ENCODE measurements at regions not wholly inside any gene's neighbourhood (a gene's known extent, or its start where the extent isn't known, plus 50 kb on each side); places are given as distances from the start of the nearest gene placed in this dataset.

DNA sequence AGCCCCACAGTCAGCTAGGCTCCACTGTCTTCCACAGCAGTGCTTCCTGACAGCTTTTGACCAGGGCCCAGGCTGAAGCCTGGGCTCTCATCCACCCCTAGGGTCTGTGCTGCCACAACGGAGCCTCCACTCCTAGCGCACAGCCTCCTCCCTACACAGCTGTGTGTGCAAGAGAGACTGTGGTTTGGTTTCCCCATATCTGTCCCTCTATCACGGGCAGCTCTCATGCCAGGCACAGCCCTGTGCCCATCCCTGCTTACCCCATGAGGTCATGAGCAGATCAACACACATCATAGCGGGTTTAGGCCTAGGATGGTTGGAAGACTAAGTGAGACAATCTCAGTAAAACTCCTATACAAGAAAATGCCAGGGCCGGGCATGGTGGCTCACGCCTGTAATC lies 61.7 kb upstream of the PLXNA4 start:
- Histone ChIP-seq H3K4me3 (ENCODE audit: low read depth in 2 of 2, low read length in 1 of 2) (no peak overlapping the region), H4K20me1 (ENCODE audit: insufficient read depth) (no peaks in the 10 kb centered on the region), H3K27ac (ENCODE audit: low read depth in 2 of 2, low read length in 1 of 2) (no peak overlapping the region), H3K4me1 (ENCODE audit: control insufficient read depth in 1 of 2, insufficient read depth in 2 of 2, low read depth in 1 of 2, low read length in 1 of 2) (peaks cover 0 to 2% of the 10 kb centered on the region in 2 experiments; a peak in 1 of 4 replicates), H3K79me2 (ENCODE audit: insufficient read depth) (no peaks in the 10 kb centered on the region), H3F3A (replicated peaks; ENCODE audit: insufficient read depth) (no peaks in the 10 kb centered on the region), H3K4me2 (no peak overlapping the region), H2AFZ (ENCODE audit: low read depth) (no peak overlapping the region), H3K9ac (no peak overlapping the region), H3K9me2 (no peaks in the 10 kb centered on the region), H3K27me3 (ENCODE audit: insufficient read depth) (no peaks in the 10 kb centered on the region; the same call in 1 of the 2 replicates), H3K36me3 (replicated peaks in 1 of 2; ENCODE audit: control insufficient read depth in 1 of 2, insufficient read depth in 2 of 2, low read length in 1 of 2) (no peaks in the 10 kb centered on the region), H3K9me3 (no peaks in the 10 kb centered on the region)
- DNase-seq: no peak
- whole genome bisulfite sequencing (ENCODE audit: low lambda C conversion rate): 74% methylated on average over 6 of the region's 6 CpGs
- ChIA-PET CTCF (interaction anchor here (1.0 to 1.5 kb wide), 5 partner anchors 12 to 57 kb away, joined by 3 to 5 read pairs (median 3); no protein-coding TSS in a partner anchor), POLR2A (no interaction called here)
- TF ChIP-seq MAX (IDR thresholded peaks at IDR 0.05; ENCODE audit: low read depth) (no peak), EZH2phosphoT487 (IDR thresholded peaks at IDR 0.05; ENCODE audit: borderline replicate concordance, low read depth) (no peak), NRF1 (IDR thresholded peaks at IDR 0.05; ENCODE audit: low read depth, low read length) (no peak), RXRA (IDR thresholded peaks at IDR 0.05; ENCODE audit: borderline replicate concordance, low read depth) (no peak), RAD21 (IDR thresholded peaks at IDR 0.05; ENCODE audit: low read length) (no peak), CHD2 (IDR thresholded peaks at IDR 0.05; ENCODE audit: low read length, partially characterized antibody) (no peak), YY1 (IDR thresholded peaks at IDR 0.05; ENCODE audit: low read depth) (no peak), RFX5 (IDR thresholded peaks at IDR 0.05; ENCODE audit: low read length) (no peak), GABPA (IDR thresholded peaks at IDR 0.05; ENCODE audit: low read depth) (no peak), MEF2A (IDR thresholded peaks at IDR 0.05; ENCODE audit: borderline replicate concordance, low read depth) (no peak), SMC3 (IDR thresholded peaks at IDR 0.05; ENCODE audit: low read depth, low read length) (no peak), POLR2AphosphoS5 (IDR thresholded peaks at IDR 0.05; ENCODE audit: low read depth, low read length) (no peak), FOSL2 (IDR thresholded peaks at IDR 0.05; ENCODE audit: borderline replicate concordance, low read depth) (no peak), EP300 (IDR thresholded peaks at IDR 0.05; ENCODE audit: borderline replicate concordance in 1 of 2, low read depth in 1 of 2, low read length in 1 of 2) (no peak), ZBTB33 (IDR thresholded peaks at IDR 0.05; ENCODE audit: borderline replicate concordance, low read depth) (no peak)
- TF ChIP-seq, protein P1, sequence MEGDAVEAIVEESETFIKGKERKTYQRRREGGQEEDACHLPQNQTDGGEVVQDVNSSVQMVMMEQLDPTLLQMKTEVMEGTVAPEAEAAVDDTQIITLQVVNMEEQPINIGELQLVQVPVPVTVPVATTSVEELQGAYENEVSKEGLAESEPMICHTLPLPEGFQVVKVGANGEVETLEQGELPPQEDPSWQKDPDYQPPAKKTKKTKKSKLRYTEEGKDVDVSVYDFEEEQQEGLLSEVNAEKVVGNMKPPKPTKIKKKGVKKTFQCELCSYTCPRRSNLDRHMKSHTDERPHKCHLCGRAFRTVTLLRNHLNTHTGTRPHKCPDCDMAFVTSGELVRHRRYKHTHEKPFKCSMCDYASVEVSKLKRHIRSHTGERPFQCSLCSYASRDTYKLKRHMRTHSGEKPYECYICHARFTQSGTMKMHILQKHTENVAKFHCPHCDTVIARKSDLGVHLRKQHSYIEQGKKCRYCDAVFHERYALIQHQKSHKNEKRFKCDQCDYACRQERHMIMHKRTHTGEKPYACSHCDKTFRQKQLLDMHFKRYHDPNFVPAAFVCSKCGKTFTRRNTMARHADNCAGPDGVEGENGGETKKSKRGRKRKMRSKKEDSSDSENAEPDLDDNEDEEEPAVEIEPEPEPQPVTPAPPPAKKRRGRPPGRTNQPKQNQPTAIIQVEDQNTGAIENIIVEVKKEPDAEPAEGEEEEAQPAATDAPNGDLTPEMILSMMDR (IDR thresholded peaks at IDR 0.05): no peak
